Suprapubic skin (tissue), 3 donors: ENCODE measurements at regions not wholly inside any gene's neighbourhood (a gene's known extent, or its start where the extent isn't known, plus 50 kb on each side); places are given as distances from the start of the nearest gene placed in this dataset.

Experiments used
- POLR2A ChIP-seq, 2 donors: fragments of 450-650 bp; IDR thresholded peaks; one replicate each; pipeline ENCODE4 v1.6.1; 2017; ENCODE audit warnings: antibody characterized with exemption in 2 of 2, mild to moderate bottlenecking in 2 of 2, moderate library complexity in 2 of 2
- TF ChIP-seq, protein P1 (sequence below), 2 donors: fragments of 200-600 bp in 1 of 2; fragments of 450-650 bp in 1 of 2; sonication (generic) in 1 of 2; IDR thresholded peaks; one replicate each; pipeline ENCODE4 v1.5.1; 2016 to 2019; ENCODE audit warnings: antibody characterized with exemption in 2 of 2, mild to moderate bottlenecking in 1 of 2, moderate library complexity in 1 of 2

DNA sequence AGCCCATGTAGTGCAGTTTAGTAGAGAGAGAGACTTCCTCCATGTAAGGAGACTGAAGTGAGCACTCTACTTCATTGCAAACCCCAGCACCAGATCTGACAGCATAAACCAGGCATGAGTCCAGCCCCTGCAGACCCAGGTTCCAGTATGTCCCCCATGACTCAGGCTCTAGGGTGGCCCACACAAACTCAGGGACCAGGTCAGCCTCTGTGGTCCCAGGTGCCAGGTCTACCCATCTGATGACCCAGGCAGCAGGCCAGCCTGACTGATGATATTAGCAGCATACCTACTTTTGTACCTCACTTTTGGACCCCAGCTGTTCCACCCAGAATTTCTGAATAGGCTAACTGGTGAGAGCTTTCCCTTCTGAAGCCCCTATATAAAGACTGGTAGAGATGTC, 647.8 kb downstream of the ANXA1 start:
- TF ChIP-seq, protein P1, sequence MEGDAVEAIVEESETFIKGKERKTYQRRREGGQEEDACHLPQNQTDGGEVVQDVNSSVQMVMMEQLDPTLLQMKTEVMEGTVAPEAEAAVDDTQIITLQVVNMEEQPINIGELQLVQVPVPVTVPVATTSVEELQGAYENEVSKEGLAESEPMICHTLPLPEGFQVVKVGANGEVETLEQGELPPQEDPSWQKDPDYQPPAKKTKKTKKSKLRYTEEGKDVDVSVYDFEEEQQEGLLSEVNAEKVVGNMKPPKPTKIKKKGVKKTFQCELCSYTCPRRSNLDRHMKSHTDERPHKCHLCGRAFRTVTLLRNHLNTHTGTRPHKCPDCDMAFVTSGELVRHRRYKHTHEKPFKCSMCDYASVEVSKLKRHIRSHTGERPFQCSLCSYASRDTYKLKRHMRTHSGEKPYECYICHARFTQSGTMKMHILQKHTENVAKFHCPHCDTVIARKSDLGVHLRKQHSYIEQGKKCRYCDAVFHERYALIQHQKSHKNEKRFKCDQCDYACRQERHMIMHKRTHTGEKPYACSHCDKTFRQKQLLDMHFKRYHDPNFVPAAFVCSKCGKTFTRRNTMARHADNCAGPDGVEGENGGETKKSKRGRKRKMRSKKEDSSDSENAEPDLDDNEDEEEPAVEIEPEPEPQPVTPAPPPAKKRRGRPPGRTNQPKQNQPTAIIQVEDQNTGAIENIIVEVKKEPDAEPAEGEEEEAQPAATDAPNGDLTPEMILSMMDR (IDR thresholded peaks at IDR 0.05) = no peak
- TF ChIP-seq POLR2A (IDR thresholded peaks at IDR 0.05) = no peak
